LNCaP clone FGC (cell line): ENCODE measurements at regions not wholly inside any gene's neighbourhood (a gene's known extent, or its start where the extent isn't known, plus 50 kb on each side); places are given as distances from the start of the nearest gene placed in this dataset.

Experiments
- DNase-seq: peaks from one replicate; pipeline ENCODE4 v3.0.0-alpha.2; 2011; ENCODE audit warnings: low read depth
- H3K4me3 ChIP-seq: 2 replicates; pipeline ENCODE4 v1.5.1; 2011; ENCODE audit warnings: mild to moderate bottlenecking, low read depth, low read length, control low read depth
- TF ChIP-seq, protein P1 (sequence below): IDR thresholded peaks from 2 replicates; pipeline ENCODE4 v1.5.1; 2012; ENCODE audit warnings: mild to moderate bottlenecking; ENCODE audit not compliant: control insufficient read depth, insufficient read depth; ENCODE audit errors: extremely low read depth

DNA sequence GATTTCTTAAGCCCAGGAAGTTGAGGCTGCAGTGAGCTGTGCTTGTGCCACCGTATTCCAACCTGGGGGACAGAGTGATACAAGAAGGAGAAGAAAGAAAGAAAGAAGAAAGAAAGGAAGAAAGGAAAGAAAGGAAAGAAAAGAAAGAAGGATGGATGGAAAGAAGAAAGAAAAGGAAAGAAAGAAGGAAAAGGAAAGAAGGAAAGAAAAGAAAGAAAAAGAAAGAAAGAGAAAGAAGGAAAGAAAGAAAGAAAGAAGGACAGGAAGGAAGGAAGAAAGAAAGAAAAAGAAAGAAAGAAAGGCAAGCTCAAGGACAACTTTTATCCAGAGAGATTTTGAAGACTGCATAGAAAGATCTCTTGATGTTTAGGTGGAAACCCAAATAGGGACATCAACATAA is 120.7 kb downstream of the GMNC start:
- DNase-seq, result no peak
- TF ChIP-seq, protein P1, sequence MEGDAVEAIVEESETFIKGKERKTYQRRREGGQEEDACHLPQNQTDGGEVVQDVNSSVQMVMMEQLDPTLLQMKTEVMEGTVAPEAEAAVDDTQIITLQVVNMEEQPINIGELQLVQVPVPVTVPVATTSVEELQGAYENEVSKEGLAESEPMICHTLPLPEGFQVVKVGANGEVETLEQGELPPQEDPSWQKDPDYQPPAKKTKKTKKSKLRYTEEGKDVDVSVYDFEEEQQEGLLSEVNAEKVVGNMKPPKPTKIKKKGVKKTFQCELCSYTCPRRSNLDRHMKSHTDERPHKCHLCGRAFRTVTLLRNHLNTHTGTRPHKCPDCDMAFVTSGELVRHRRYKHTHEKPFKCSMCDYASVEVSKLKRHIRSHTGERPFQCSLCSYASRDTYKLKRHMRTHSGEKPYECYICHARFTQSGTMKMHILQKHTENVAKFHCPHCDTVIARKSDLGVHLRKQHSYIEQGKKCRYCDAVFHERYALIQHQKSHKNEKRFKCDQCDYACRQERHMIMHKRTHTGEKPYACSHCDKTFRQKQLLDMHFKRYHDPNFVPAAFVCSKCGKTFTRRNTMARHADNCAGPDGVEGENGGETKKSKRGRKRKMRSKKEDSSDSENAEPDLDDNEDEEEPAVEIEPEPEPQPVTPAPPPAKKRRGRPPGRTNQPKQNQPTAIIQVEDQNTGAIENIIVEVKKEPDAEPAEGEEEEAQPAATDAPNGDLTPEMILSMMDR, result no peak
- H3K4me3 ChIP-seq, result no peak overlapping the region

DNA sequence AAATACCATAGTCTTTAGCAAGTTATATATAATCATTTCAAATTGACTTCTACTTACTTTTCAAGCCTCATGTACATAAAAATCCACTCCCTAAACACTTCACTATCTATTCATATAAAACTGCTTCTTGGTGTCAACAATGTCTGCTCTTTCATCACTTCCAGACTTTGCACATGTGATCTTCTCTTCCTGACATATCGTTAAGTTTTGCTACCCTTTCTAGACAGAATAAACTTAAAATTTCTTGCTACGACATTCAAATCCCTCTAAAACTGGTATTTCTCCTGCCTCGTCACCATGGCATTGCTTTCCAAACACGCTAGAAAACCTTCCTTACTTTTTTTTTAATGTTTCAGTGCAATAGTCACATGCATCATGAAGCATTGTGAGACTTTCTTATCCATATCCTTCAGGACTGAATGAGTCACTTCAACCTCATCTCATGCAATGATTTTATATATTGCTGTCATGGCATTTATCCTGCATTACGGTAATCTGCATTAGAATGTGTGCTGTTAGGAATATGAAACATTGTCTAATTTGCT is 122.8 kb downstream of the GMNC start:
- H3K4me3 ChIP-seq, result no peak overlapping the region
- no peak for DNase-seq
- TF ChIP-seq, protein P1, result no peak

DNA sequence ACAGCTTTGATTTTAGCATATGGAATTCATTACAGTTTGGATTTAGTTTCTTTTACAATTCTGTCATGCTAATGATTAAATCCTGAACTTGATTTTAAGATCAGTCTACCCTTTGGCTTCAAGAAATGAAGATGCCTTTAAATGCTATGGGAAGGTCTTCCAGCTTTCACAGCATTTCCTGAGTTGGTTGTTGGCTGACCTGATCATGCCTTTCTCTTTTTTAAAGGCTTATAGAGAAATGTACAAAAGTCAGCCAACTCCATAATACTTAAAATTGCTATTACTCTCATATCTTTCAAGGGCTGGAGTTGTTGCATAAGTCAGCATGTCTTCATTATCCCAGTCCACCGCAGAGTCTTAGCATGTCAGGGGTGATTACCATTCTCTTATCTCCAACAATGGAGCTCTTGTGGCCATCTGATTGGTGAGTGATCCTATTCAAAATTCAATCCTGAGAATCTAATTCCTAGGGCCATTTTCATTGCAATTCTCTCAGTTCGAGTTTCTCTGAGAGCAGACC is 123.8 kb downstream of the GMNC start:
- TF ChIP-seq, protein P1, result no peak
- DNase-seq, result no peak
- no peak overlapping the region for H3K4me3 ChIP-seq

DNA sequence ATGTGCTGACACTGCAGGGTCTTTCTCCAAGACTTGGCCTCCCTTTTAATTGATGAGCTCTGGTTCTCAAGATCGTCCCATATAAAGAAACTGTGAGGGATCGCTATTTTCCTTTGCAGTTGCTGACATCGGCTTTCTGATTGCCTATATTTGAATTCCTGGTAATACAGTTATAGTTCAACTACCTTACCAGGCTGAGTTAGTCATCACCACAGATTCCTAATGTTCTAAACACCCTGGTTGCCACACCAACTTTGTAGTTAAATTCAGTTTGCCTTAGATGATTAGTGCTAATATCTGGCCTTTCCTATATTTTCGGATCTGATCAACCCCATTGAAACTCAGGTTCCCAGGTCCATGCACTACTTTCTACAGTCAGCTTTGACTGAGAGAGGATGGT is 125.0 kb downstream of the GMNC start:
- no peak overlapping the region for H3K4me3 ChIP-seq
- DNase-seq, result no peak
- TF ChIP-seq, protein P1, result no peak

DNA sequence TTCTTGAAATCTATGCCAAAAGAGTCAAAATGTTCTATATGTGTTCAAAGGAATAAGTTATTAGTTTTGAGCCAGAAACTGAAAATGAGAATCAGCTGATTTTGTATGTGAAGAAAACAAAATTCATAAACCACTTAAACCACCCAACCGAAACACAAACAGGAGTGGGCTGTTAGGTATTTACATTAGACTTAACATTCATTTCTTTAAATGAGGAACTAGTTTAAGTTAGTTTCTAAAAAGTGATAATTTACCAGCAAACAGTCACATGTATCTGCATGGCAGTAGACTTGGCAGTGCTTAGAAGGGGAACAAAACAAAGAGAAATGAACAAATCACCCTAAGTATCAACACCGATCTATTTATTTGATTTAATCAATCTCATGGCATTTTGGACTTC is 128.0 kb downstream of the GMNC start:
- TF ChIP-seq, protein P1, result no peak
- H3K4me3 ChIP-seq, result no peak overlapping the region
- no peak for DNase-seq

DNA sequence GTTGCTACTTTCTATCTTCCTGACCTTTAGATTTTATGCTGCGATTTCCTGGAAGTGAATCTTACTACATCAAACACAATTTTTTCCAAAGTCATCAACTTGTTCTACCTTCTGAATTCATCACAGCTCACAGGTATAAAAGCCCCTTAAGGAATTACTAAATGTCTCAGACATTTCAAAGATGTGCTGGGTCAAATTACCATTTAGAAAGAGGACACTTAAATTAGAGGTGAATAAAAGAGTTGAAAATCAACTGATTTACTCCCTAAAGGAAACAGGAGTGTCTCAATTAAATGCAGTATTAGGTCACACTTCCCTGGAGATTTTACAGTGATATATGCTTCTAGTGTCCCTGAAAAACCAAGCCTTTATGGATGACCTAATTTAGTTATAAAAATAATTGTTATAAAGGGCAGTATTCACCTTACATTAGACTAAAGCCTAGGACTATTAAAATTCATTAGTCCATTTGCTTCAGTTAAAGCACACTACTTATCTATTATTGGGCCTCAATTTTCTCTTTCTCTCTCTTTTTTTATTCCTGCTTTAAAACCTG is 128.8 kb downstream of the GMNC start:
- no peak for DNase-seq
- TF ChIP-seq, protein P1, result no peak
- no peak overlapping the region for H3K4me3 ChIP-seq

DNA sequence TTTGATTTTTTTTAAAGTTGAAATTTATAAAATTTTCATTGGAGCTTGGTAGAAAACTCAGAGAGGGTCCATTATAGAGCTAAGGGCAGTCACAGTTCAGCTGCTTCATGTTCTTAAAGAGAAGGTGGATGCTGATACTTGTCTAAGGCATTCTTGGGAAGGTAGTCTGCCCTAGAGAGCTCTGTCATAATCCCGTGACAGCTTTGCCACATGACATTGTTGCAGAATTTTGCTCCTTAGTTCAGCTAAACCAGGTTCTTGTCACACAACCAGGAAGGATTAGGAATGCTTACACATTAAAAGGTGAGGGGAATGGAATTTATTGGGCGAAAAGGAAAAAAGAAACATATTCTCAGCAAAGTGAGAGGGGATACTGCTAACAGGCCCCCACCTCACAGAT is 130.9 kb downstream of the GMNC start:
- no peak for DNase-seq
- H3K4me3 ChIP-seq, result no peak overlapping the region
- TF ChIP-seq, protein P1, result no peak
